GM18520 (cell line): ENCODE measurements at regions not wholly inside any gene's neighbourhood (a gene's known extent, or its start where the extent isn't known, plus 50 kb on each side); places are given as distances from the start of the nearest gene placed in this dataset.

Source experiments
- ATAC-seq: cut with Tn5 transposase; IDR thresholded peaks from one replicate; pipeline ENCODE4 v1.9.1; 2021; ENCODE audit not compliant: unreplicated experiment

GRCh38 chr2:5839550-5839949 lies 147.4 kb downstream of the SOX11 start:
- ATAC-seq, result no peak

DNA sequence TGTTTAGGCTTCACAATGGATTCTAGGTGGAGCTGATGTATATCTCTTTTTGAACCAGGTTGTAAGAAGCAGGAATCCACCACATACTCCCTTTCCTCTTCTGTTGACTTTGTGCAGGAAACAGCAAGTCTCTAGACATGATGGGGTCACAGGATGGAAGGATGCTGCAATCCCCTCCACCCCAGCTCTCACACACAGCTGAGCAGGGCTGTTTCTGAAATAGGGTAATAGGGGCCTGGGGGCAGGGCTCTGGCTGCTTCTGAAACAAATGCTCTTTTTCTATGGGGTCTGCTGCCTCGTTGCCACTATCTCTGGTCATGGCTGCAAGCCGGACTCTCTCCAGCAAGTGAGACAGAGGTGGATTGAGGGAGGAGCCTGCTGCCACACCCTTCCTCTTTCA lies 148.9 kb downstream of the SOX11 start:
- no peak for ATAC-seq

DNA sequence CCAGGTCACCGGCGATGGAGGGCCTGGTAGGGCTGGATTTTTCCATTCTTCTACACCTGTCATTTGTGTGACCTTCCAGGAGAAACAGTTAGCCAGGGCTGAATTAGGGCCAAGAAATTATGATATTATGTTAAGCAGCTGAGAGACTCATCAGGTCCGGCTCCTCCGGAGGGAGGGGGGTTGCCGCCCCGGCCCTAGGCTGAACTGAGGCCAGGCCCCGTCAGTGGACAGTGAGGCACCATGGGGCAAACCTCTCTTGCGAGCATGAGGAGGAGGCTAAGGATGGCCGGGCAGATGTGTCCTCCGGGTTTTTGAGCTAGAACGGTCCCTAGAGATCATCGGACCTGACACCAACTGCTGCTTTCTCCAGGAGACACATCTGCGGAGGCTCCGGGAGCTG lies 150.1 kb downstream of the SOX11 start:
- no peak for ATAC-seq

- no peak for ATAC-seq
Observed at GRCh38 chr2:5845798-5846330, 153.7 kb downstream of the SOX11 start.

DNA sequence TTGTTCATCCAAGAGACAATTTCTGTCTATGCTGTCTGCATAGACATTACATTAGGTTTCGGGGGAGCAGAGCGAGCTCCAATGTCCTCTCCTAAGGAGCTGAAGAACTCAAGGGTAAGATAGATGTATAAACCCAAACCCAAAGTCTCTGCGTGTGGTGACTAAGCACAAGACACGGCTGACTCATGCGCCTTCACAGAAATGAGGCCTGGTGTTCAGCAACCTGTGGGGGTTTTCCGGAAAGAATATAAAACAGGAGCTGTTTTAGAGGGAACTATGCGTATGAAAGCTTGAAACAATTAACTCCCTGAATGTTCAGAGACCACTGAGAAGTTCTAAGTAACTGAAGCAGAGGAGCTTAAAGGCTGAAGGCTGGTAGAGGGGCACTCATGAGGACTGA lies 154.7 kb downstream of the SOX11 start:
- ATAC-seq, result no peak

- ATAC-seq, result no peak
Observed at GRCh38 chr2:5849562-5849961, 157.4 kb downstream of the SOX11 start.

DNA sequence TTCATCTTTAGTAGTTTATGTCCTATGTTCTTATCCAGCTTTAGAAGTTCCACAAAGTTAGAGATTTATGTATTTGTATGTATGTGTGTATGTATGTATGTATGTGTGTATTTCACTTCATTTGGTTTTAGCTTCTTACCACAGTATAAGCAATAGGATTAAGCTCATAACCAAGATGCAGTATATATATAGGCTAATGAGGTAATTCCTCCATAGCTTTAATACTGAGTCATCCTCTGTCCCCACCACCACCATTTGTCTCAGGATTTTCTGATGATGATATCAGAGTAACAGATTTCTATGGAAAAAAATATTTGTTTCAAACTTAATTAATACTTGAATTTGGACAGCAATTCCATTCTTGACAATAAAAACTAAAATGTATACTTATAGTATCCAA lies 159.2 kb downstream of the SOX11 start:
- ATAC-seq, result no peak

DNA sequence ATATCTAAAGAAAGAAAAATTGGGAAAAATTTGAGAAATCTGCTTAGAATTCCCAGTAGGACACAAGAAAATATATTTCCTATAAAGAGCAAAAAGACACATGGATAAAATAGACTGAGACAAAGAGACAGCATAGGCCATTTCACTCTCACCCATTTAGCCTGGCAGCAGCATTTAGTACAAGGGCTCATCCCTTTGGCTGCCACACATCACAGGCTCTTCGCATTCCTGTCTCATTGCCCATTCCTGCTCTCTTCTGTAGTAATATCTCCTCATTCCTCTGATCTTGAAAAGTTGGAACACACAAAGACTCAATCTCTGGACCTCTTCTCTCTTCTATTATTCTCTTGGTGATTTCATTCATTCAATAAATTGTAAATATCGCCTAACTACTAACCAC lies 162.6 kb downstream of the SOX11 start:
- ATAC-seq, result no peak

DNA sequence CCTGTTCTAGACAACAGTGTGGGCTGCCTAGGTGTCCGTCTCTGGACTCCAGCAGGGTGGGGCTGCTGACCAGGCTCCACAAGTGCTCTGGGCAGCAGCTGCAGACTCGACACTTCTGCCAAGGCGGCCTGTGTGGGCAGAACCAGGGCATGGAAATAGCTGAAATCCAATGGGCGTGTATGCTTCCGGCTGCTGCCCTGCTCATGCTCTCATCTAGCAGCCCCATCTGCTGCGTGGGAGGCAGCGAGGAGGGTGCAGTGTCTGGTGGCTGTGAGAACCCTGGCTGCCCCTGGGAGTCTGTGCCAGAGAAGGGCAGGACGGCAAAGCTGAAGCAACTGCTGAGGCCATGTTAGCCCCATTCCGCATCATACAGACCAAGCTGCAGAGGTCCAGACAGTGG lies 174.9 kb downstream of the SOX11 start:
- ATAC-seq, result no peak

GRCh38 chr2:5868931-5869330 lies 176.7 kb downstream of the SOX11 start:
- ATAC-seq, result no peak

DNA sequence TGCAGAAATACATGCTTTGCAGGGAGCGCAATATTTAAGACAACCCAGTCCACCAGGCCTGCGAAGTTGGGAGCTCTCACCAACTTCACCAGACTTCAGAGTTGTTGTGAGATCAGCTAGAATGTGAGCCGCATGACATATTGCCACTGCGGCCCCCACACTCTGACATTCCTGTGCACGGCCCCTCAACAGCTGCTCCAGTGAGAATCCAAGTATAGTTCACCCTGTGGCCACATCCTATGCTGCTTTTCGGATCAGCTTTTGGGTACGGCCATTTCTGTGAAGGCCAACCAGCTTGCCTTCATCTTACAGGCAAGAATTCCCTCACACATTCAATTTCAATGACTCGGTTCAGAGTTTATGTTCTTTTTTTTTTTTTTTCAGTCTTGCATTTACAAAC lies 177.8 kb downstream of the SOX11 start:
- ATAC-seq, result no peak

DNA sequence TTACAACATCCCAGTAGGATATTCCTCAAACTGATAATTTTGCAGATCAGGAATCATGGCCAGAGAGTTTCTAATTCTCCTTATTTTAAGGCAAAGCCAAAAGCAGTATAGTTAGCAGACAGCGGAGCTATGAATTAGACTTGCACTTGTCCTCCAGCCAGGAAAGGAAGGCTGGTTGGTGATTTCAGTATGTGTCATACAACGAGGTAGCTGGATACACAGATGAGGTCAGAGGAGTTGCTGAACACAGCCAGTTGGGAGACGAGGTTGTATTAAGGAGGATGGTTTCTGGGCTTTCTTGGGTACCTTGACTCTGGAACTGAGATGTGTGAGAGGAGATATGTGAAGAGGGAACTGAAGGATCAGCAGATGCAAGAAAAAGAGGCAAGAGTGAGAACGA lies 185.2 kb downstream of the SOX11 start:
- ATAC-seq, result no peak

- no peak for ATAC-seq
Observed at GRCh38 chr2:5885451-5886173, 193.4 kb downstream of the SOX11 start.

GRCh38 chr2:5886462-5886861 lies 194.3 kb downstream of the SOX11 start:
- ATAC-seq, result no peak

GRCh38 chr2:5888126-5888525 lies 195.9 kb downstream of the SOX11 start:
- no peak for ATAC-seq

- no peak for ATAC-seq
Observed at GRCh38 chr2:5889519-5889918, 197.3 kb downstream of the SOX11 start.

DNA sequence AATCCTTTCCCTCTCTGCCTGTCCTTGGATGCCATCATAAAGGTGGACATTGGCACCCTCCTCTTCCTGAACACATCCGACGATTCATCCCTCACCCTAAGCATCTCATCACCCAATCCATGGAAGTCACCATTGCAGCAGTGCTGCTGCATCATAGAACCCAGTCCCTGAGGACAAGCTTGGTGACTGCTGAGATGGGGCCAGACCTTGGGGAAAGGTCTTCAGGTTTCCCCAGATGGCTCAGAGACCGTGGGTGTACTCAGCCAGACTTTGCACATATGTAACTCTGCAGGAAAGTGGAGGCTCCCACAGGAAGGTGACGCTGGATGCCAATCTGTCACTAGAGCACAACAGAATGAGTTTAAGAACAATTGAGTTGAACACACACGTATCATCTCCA lies 202.2 kb downstream of the SOX11 start:
- no peak for ATAC-seq

DNA sequence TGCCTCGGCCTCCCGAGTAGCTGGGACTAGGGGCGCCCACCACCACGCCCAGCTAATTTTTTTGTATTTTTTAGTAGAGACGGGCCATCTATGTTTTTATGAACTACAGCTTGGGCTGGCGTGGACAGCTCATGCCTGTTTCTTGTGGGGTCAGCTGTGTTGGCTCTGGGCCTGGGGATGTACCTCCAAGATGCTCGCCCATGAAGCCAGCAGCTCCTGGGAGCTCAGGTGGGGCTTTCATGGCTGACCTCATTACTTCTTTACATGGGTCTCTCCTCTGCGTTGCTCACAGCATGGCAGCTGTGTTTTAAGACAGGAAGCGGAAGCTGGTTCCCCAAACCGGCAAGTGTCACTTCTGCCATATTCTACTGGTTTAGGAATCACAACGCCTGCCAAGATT lies 203.1 kb downstream of the SOX11 start:
- no peak for ATAC-seq

DNA sequence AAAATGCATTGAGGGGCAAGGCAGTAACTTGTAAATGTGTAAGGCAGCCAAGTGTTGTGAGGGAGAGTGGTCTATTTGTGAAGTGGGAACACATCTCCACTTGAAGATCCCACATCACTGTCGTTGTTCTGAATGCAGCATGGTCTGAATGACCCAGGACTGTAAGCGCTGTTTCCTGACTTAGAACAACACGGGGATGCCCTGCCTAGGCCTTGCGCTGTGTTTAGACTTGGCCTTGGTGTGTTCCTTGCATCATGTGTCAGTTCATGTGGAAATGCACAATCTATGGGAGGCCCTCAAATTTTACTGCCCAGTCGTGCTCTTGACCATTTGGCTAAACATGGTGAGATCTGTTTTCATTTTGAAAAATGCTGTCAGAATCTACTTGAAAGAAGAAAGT lies 205.1 kb downstream of the SOX11 start:
- no peak for ATAC-seq

- ATAC-seq, result no peak
Observed at GRCh38 chr2:5898667-5899066, 206.5 kb downstream of the SOX11 start.

DNA sequence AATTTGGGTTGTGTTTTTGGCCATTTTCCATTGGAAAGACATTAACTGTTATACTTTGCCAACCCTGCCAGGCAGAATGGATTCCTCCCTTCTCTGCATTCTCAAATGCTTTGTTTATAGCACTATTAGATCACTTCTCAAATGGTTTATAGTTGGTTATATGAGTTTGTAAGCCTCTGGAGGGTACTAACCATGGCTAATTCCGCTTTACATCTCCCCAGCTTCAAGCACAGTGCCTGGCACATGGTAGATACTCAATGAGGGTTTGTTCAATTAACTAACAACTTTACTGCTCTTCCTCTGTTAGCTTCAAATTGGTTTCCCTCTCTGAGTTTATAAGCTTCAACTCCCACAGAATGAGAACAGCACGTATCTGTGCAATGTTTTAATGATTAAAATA lies 213.5 kb downstream of the SOX11 start:
- no peak for ATAC-seq

GRCh38 chr2:5908071-5908470 lies 215.9 kb downstream of the SOX11 start:
- no peak for ATAC-seq

- no peak for ATAC-seq
Observed at GRCh38 chr2:5911718-5912117, 219.5 kb downstream of the SOX11 start.
